AG09319 (cell line): ENCODE measurements at regions not wholly inside any gene's neighbourhood (a gene's known extent, or its start where the extent isn't known, plus 50 kb on each side); places are given as distances from the start of the nearest gene placed in this dataset.

Experiments
- DNase-seq: peaks from one replicate; pipeline ENCODE4 v3.0.0-alpha.2; 2010; ENCODE audit warnings: low read depth; ENCODE audit errors: extremely low read depth
- TF ChIP-seq, protein P1 (sequence below): IDR thresholded peaks from 2 replicates; pipeline ENCODE4 v1.5.1; 2011; ENCODE audit warnings: low read depth, mild to moderate bottlenecking, inconsistent platforms, low read length, moderate library complexity

DNA sequence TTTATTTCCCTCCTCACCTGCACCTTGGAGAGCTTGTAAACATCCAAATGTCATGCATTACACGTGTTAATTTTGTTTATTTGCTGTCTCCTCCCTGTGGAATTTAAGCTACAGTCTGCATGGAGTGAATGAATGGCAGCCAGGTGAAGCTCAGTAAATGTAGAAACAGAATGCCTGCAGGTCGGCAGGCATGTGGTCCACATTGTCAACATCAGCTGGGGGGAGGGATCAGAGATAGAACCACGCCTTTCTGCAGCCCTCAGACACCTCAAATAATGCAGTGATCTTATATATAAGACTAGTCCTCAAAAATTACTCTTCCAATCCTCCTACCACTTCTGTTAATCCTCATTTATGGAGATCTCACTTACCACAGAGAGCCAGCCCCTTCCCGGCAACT, 131.2 kb upstream of the KIT start:
- no peak for DNase-seq
- TF ChIP-seq, protein P1, sequence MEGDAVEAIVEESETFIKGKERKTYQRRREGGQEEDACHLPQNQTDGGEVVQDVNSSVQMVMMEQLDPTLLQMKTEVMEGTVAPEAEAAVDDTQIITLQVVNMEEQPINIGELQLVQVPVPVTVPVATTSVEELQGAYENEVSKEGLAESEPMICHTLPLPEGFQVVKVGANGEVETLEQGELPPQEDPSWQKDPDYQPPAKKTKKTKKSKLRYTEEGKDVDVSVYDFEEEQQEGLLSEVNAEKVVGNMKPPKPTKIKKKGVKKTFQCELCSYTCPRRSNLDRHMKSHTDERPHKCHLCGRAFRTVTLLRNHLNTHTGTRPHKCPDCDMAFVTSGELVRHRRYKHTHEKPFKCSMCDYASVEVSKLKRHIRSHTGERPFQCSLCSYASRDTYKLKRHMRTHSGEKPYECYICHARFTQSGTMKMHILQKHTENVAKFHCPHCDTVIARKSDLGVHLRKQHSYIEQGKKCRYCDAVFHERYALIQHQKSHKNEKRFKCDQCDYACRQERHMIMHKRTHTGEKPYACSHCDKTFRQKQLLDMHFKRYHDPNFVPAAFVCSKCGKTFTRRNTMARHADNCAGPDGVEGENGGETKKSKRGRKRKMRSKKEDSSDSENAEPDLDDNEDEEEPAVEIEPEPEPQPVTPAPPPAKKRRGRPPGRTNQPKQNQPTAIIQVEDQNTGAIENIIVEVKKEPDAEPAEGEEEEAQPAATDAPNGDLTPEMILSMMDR, result no peak

DNA sequence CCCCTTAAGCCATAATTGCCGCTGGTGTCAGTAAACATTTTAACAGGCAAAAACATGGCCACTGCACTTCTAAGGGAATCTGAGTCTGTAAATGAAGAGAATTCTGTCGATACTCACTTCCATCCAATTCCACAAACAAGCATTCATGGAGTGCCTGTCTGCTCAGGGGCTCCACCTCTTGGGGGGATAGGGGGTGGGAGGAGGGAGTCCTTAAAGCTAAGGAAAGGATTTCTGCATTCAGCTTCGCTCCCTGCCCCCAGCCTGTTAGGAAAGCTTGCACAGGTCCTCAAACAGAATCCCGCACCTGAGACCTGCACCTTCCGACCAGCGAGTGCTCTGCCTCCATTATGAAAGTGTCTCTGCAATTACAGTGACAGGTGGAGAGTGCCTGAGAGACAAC, 130.2 kb upstream of the KIT start:
- TF ChIP-seq, protein P1, result no peak
- no peak for DNase-seq

DNA sequence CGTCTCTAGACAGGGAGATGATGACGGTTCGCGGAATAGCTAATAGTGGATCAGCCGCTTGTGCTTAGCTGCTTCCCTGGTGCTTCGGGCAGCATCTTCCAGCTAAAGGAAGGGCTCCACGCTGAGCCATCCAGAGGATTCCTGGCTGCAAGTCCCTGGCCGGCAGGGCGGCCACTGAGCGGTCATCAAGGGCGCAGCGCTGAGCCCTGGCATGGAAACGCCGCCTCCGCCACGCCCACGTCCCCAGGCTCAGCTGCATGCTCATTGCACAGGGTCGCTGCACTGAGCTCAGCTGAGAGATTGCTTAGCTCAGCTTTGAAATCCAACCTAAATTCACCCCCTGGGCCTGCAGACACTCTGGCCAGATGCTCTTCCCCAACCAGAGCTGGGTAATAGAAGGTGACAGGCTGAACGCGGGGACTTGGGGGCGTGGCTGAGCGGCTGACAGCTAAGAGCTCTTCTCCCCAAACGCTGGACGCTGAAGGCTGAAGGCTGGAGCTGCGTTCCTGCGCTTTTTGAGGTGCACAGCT, 118.2 kb upstream of the KIT start:
- TF ChIP-seq, protein P1, result no peak; the same call in 1 of the 2 replicates
- DNase-seq, result no peak

DNA sequence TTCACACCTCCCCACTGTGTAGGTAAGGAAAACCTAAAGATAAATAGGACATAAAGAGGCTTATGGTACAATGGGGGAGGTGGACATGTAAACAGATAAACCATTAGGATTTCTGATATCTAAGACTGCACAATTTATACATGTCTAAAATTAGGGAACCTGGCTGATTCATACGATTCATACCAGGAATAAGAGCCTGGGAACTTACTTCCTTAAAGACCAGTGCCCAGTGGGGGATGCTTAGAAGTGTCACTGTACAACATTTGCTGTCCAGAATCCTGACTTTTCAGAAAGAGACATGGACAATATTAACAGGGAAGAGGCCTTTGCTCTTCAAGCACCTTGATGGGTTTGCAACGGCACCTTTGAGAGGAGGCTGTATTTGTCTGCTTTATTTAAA, 116.8 kb upstream of the KIT start:
- DNase-seq, result no peak
- TF ChIP-seq, protein P1, result no peak

DNA sequence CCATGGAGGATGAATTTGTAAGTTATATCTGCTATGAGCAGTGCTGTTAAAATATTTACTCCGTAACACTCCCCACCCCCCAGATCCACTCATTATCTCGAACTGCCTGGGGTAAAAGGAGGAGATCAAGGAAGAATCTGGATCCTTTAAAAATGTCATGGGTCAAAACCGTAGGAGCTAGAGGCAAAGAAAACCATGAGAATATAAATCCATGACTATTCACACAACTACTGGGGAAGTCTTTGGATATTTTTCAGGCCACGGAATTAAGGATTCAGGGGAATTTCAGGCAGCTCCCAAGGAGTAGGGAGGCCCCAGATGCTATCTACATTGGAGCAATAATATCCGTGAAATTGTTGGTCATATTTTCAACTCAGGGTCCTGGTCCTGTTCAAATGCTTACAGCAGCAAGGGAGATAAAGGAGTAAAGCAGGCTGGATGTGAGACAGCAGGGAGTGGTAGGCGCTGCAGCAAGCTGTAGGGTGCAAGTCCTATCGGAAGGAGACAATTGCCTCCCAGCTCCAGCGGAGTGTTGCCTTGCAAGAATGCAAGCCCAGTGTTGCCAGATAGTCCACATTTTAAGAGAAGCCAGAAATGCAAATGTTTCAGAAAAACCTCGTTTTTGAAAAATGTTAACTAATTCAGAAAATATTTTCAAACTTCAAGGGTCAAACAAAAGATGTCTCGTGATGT, 116.2 kb upstream of the KIT start:
- TF ChIP-seq, protein P1, result no peak
- DNase-seq, result no peak

DNA sequence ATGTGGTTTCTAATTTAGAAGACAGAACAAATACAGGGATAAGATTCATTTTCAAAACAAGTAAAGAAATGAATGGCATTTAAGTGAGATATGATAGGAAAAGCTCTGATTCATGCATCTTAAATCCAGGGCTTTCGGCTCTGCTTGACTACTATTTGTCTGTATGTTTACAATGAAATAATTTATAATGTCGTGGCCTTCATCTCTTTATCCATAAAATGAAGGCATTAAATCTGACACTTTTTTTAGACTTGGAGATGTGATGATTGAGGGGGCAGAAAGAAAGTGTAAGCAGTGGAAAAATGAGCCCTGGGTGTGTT, 115.7 kb upstream of the KIT start:
- TF ChIP-seq, protein P1, result no peak
- no peak for DNase-seq

DNA sequence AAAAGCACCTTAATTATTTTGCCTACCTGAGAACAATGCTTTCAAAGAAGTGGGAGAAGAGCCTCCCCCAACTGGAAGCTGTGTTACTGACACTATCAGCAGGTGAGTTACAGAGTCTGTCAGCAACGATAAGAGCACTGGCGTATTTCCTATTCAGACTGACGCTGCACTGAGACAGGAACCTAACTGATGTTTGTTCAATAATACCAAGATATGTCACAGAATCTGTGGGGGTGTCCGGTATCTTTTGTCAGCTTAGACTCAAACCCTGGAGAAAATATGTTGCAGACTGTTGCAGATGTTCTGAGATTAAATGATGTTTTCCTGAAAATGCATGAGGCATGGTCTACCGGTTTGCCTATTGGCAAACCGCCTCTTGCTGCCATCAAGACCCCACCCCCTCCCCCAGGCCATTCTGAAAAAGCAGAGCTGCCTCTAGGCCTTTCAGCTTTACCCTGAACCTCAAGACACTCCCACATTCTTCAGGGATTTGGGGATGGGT, 115.2 kb upstream of the KIT start:
- TF ChIP-seq, protein P1, result no peak
- no peak for DNase-seq
